Islet precursor cell (in vitro differentiated cells): ENCODE measurements at regions not wholly inside any gene's neighbourhood (a gene's known extent, or its start where the extent isn't known, plus 50 kb on each side); places are given as distances from the start of the nearest gene placed in this dataset.
"Not testable (repeated sequence)": the region's sequence is repeated elsewhere in the genome, so short reads cannot be mapped to it uniquely, and the experiment has no call there.

Source experiments
- DNase-seq: peaks from one replicate; pipeline ENCODE4 v3.0.0-alpha.2; 2018

- no peak for DNase-seq
Measured at GRCh38 chr17:68142595-68142994, 105.2 kb upstream of the AMZ2 start.

GRCh38 chr17:68143425-68143824 lies 104.4 kb upstream of the AMZ2 start:
- no peak for DNase-seq

- no peak for DNase-seq
Measured at GRCh38 chr17:68145088-68145487, 102.8 kb upstream of the AMZ2 start.

DNA sequence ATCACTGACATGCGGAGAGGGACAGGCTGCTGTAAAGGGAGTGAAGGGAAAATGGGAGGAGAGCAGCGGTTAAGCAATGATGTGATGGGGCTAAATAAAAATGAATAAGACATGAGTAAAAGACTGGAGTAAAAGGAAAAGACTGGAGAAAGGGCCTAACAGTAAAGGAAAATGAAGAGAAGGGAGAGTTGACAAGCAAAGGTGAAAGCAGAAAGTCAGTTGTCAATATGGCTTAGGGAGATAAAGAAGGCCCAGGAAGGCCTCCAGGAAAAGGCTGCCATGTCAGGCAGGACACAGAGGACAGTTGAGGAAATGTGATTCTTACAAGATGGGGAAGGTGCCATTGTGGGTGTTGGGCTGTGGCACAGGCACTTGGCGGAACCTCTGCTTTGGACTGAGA lies 98.9 kb upstream of the AMZ2 start:
- DNase-seq, result no peak

DNA sequence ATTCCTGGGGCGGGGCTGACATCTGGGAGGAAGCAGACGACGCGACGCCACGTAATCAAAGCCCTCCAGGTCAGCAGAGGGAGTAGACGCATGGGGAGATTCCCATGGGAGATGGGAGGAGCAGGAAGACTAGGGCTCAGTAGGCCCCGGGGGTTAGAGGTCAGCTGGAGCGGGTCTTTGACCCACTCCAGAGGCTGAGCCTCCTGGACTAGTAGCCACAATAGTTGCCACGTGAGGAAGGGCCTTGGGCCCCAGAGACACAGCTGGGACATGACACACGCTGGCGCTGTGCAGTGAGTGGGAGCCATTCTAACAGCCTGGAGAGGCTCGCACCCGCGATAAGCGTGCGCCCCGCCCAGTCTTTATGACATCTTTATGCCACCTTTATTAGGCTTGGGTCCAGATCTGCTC lies 95.7 kb upstream of the AMZ2 start:
- no peak for DNase-seq

GRCh38 chr17:68155692-68156091 lies 92.2 kb upstream of the AMZ2 start:
- no peak for DNase-seq

GRCh38 chr17:68161644-68162428 lies 86.0 kb upstream of the AMZ2 start:
- no peak for DNase-seq

DNA sequence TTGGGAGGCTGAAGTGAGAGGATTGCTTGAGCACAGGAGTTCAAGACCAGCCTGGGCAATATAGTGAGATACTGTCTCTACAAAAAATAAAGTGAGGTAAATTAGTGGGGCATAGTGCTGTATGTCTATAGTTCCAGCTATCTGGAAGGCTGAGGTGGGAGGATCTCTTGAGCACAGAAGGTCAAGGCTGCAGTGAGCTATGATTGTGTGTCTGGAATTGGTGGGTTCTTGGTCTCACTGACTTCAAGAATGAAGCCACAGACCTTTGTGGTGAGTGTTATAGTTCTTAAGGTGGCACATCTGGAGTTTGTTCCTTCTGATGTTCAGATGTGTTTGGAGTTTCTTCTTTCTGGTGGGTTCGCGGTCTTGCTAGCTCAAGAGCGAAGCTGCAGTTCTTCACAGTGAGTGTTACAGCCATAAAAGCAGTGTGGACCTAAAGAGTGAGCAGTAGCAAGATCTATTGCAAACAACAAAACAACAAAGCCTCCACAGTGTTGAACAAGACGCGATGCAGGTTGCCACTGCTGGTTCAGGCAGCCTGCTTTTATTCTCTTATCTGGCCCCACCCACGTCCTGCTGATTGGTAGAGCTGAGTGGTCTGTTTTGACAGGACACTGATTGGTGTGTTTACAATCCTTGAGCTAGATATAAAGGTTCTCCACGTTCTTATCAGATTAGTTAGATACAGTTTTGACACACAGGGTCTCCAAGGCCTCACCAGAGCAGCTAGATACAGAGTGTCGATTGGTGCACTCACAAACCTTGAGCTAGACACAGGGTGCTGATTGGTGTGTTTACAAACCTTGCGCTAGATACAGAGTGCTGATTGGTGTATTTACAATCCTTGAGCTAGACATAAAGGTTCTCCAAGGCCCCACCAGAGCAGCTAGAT lies 79.3 kb upstream of the AMZ2 start:
- not testable (repeated sequence) for DNase-seq

- peak; percentile 50 for DNase-seq
Measured at GRCh38 chr17:68169165-68169821, 78.5 kb upstream of the AMZ2 start.

DNA sequence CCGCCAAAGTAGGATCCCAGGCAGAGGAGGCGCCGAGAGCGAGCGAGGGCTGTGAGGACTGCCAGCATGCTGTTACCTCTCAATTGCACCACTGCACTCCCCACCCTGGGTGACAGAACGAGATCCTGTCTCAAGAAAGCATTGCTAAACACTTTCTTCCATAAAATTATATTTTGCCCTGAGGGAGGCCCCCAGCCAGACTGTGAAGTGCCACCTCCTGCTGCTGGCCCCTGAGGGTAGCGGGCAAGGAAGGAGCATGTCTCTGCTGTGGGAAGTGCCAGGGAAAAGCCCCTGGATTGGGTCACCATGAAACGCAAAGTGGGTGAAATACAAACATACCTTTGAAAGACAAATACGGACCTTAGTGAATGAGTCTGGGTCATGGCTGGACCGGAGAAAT lies 78.0 kb upstream of the AMZ2 start:
- peak; percentile 50 for DNase-seq

- peak; percentile 45 for DNase-seq
Measured at GRCh38 chr17:68170246-68170645, 77.6 kb upstream of the AMZ2 start.

DNA sequence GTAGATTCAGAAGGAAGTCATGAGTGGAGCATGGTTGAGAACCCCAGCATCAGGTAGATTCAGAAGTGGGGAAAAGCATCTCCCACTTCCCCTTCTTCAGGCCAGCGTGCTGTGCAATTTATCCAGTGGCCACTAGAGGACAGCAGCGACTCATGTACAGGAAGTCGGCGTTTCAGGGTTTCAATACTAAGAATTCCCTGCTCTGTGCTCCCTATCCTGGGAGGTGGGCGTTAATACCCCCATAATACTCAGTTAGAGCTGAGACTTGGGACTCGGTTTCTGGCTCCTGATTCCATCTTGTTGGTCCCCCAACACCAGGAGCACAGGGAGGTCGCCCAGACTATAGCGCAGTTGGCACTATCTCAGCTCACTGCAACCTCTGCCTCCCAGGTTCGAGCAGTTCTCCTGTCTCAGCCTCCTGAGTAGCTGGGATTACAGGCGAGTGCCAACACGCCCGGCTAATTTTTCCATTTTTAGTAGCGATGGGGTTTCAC lies 75.3 kb upstream of the AMZ2 start:
- peak; percentile 89 for DNase-seq

GRCh38 chr17:68175416-68175815 lies 72.4 kb upstream of the AMZ2 start:
- no peak for DNase-seq

DNA sequence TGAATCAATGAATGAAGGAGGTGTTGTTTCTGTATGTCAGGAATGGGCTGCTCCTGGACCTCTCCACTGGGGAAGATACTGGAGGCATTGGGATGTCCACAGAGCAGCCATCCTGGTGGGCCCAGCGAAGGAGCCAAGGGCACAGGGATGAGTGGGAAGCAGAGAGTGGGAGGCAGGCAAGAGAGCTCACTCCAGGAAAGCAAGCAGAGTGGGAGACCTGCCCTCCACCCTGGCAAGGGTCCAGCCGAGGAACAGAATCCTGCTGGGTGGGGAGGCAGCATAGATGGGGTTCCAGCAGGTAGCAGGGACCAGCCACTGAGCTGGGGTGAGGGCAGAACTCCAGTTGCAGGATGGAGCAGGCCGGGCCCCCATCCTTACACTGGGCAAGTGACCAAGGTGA lies 71.9 kb upstream of the AMZ2 start:
- no peak for DNase-seq

GRCh38 chr17:68176718-68177117 lies 71.1 kb upstream of the AMZ2 start:
- no peak for DNase-seq

- DNase-seq, result no peak
Measured at GRCh38 chr17:68178831-68179230, 69.0 kb upstream of the AMZ2 start.

DNA sequence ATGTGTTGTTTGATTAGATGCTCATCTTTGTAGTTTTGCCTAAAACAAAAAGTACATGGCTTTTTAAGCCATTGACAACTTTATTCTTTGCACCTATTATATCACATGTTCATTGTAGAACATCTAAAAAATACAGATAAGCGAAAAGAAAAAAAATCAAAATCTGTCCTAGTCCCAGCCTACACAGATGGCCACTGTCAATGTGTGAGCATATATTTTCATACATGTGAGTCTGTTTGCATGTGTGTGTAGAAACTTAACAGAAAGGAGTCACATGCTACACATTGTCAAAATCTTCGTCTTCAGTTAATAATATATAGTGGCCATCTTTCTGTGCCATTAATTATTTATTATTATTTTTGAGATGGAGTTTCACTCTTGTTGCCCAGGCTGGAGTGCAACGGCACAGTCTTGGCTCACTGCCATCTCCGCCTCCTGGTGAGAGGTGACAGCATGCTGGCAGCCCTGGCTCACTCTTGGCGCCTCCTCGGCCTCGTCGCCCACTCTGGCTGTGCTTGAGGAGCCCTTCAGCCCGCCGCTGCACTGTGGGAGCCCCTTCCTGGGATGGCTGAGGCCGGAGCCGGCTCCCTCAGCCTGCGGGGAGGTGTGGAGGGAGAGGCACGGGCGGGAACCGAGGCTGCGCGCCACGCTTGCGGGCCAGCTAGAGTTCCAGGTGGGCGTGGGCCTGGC lies 68.5 kb upstream of the AMZ2 start:
- no peak for DNase-seq

DNA sequence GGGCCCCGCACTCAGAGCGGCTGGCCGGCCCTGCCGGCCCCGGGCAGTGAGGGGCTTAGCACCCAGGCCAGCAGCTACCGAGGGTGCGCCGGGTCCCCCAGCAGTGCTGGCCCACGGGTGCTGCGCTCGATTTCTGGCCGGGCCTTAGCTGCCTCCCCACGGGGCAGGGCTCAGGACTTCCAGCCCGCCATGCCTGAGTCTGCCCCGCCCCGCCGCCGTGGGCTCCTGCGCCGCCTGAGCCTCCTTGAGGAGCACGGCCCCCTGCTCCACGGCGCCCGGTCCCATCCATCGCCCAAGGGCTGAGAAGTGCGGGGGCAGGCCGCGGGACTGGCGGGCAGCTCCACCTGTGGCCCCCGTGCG lies 67.9 kb upstream of the AMZ2 start:
- DNase-seq, result no peak

DNA sequence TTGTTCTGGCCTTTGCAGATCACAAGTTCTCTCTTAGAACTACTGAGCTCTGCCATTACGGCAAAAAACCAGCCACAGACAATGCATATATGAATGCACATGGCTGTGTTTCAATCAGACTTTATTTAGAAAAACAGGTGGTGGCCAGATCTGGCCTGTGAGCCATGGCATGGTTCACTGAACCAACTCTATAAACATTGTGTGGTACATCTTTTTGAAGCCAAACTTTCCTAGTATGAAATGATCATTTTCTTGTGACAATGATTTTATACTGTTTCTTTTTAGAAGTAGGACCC lies 65.9 kb upstream of the AMZ2 start:
- DNase-seq, result no peak

GRCh38 chr17:68182940-68183551 lies 64.8 kb upstream of the AMZ2 start:
- peak; percentile 88 for DNase-seq

GRCh38 chr17:68184141-68184571 lies 63.7 kb upstream of the AMZ2 start:
- DNase-seq, result peak; percentile 69

DNA sequence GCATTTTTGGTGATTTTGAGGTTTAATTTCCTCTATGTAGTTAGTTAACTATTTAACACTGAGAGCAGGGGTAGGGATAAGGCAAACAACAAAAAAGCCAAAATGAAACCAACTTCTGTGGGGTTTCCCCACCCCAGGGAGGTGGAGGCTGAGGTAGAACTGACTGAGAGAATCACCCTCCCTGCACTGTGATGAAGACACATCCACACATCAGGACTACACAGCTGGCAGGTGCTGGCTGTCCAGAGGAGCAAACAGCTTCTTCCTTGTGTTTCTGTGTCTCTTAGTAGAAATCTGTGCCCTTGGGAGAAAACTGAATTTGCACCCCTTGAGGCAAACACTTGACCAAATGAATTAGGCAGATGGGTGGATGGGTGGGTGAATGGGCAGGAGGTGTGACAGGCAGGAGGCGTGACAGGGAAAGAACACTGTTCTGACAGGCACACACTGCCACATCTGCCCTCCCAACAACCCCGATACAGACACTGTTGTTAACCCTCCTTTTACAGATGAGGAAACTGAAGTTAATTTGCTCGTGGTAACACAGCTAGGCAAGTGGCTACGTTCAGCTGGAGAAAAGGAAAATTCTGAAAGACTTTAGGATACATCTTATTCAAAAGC lies 62.9 kb upstream of the AMZ2 start:
- DNase-seq, result no peak
